ENCODE measurements at regions not wholly inside any gene's neighbourhood (a gene's known extent, or its start where the extent isn't known, plus 50 kb on each side); places are given as distances from the start of the nearest gene placed in this dataset.

- no peak for TF ChIP-seq EZH2 (IDR thresholded peaks at IDR 0.05; ENCODE audit: insufficient read depth, poor library complexity, severe bottlenecking)
- no peak for TF ChIP-seq EZH2phosphoT487 (IDR thresholded peaks at IDR 0.05; ENCODE audit: insufficient read depth, low read depth)
Observed at GRCh38 chr5:164076556-164076955, 571.1 kb downstream of the MAT2B start.
